HG03439 (cell line): ENCODE measurements at regions not wholly inside any gene's neighbourhood (a gene's known extent, or its start where the extent isn't known, plus 50 kb on each side); places are given as distances from the start of the nearest gene placed in this dataset.

Source experiments
- ATAC-seq: cut with Tn5 transposase; IDR thresholded peaks from one replicate; pipeline ENCODE4 v1.9.1; 2021; ENCODE audit warnings: mild to moderate bottlenecking, moderate library complexity; ENCODE audit not compliant: unreplicated experiment

GRCh38 chr18:67072791-67073190 lies 443.7 kb downstream of the DSEL start:
- ATAC-seq = no peak

- ATAC-seq = no peak
Observed at GRCh38 chr18:67068608-67069007, 447.9 kb downstream of the DSEL start.

GRCh38 chr18:67047334-67047733 lies 443.4 kb upstream of the CDH19 start:
- ATAC-seq = no peak

- ATAC-seq = no peak
Observed at GRCh38 chr18:67043276-67043675, 439.4 kb upstream of the CDH19 start.

- no peak for ATAC-seq
Observed at GRCh38 chr18:67041334-67041733, 437.4 kb upstream of the CDH19 start.

- ATAC-seq = no peak
Observed at GRCh38 chr18:67035026-67035425, 431.1 kb upstream of the CDH19 start.

- no peak for ATAC-seq
Observed at GRCh38 chr18:67023059-67023458, 419.2 kb upstream of the CDH19 start.

GRCh38 chr18:67010919-67011318 lies 407.0 kb upstream of the CDH19 start:
- ATAC-seq = no peak

- ATAC-seq = no peak
Observed at GRCh38 chr18:67007999-67008398, 404.1 kb upstream of the CDH19 start.

- ATAC-seq = no peak
Observed at GRCh38 chr18:67007085-67007484, 403.2 kb upstream of the CDH19 start.

- ATAC-seq = no peak
Observed at GRCh38 chr18:67001052-67001451, 397.2 kb upstream of the CDH19 start.

- ATAC-seq = no peak
Observed at GRCh38 chr18:66999003-66999402, 395.1 kb upstream of the CDH19 start.

GRCh38 chr18:66995270-66995669 lies 391.4 kb upstream of the CDH19 start:
- ATAC-seq = no peak

GRCh38 chr18:66994790-66995189 lies 390.9 kb upstream of the CDH19 start:
- ATAC-seq = no peak

GRCh38 chr18:66993492-66993891 lies 389.6 kb upstream of the CDH19 start:
- ATAC-seq = no peak

- ATAC-seq = no peak
Observed at GRCh38 chr18:66990909-66991308, 387.0 kb upstream of the CDH19 start.

- ATAC-seq = no peak
Observed at GRCh38 chr18:66979009-66979408, 375.1 kb upstream of the CDH19 start.

- no peak for ATAC-seq
Observed at GRCh38 chr18:66972681-66973080, 368.8 kb upstream of the CDH19 start.

GRCh38 chr18:66971960-66972359 lies 368.1 kb upstream of the CDH19 start:
- ATAC-seq = no peak

GRCh38 chr18:66966171-66966570 lies 362.3 kb upstream of the CDH19 start:
- no peak for ATAC-seq

GRCh38 chr18:66958309-66958708 lies 354.4 kb upstream of the CDH19 start:
- ATAC-seq = no peak

GRCh38 chr18:66951750-66952149 lies 347.9 kb upstream of the CDH19 start:
- no peak for ATAC-seq

GRCh38 chr18:66949419-66949818 lies 345.5 kb upstream of the CDH19 start:
- ATAC-seq = no peak

GRCh38 chr18:66937546-66937945 lies 333.7 kb upstream of the CDH19 start:
- ATAC-seq = no peak
